K562 (cell line): ENCODE measurements at regions not wholly inside any gene's neighbourhood (a gene's known extent, or its start where the extent isn't known, plus 50 kb on each side); places are given as distances from the start of the nearest gene placed in this dataset.

Source experiments
- ATAC-seq: fragments of 200-7000 bp; cut with Tn5 transposase; 3 replicates; pipeline ENCODE4 v1.9.1; 2020; ENCODE audit warnings: moderate library complexity
- BruUV-seq: library from RNA; stranded (reverse); fragments of 400-500 nt; replicated peaks from 2 replicates; lab custom pipeline; 2021; lab: Mats Ljungman, UMichigan
- CTCF ChIA-PET: fragments of 300-600 bp; formaldehyde crosslinking; extraction: SDS; loops from one replicate; lab custom pipeline; 2021; ENCODE audit warnings: low intra/inter-chr PET ratio; lab: Yijun Ruan, JAX
- POLR2A ChIA-PET: fragments of 300-600, 350-650 bp; sonication (Branson Sonifier 250); formaldehyde crosslinking; extraction: SDS; loops from one replicate; lab custom pipeline; 2021; ENCODE audit warnings: antibody characterized with exemption, inconsistent platforms; lab: Yijun Ruan, JAX
- DNase-seq, 4 experiments: peaks; one replicate each; pipeline versions ENCODE4 v3.0.0 to v3.0.0-alpha.2; 2011 to 2018; ENCODE audit warnings: low spot score in 3 of 4, mixed read lengths in 3 of 4; ENCODE audit errors: extremely low read depth in 1 of 4
- FAIRE-seq: peaks from 2 replicates; lab custom pipeline; 2011; peaks lifted over from hg19 to GRCh38; lab: Jason Lieb, UNC
- H2AFZ ChIP-seq: 2 replicates; pipeline ENCODE4 v1.6.0; 2011; ENCODE audit warnings: low read depth, low read length, control low read depth, inconsistent platforms
- H3K27ac ChIP-seq: fragments of 200-600 bp; 3 replicates; pipeline ENCODE4 v1.8.0; 2011; ENCODE audit warnings: low read depth, mild to moderate bottlenecking, control low read depth, inconsistent platforms, low read length, moderate library complexity, mixed read lengths; ENCODE audit errors: extremely low read depth
- H3K27me3 ChIP-seq, 2 experiments: fragments of 300-600 bp in 1 of 2; 2 replicates in 1 of 2; 3 replicates in 1 of 2; pipeline versions ENCODE4 v1.6.0 to v1.8.0; 2011; ENCODE audit warnings: inconsistent platforms in 2 of 2, low read length in 2 of 2, mild to moderate bottlenecking in 1 of 2, mixed read lengths in 1 of 2, moderate library complexity in 1 of 2; ENCODE audit not compliant: control insufficient read depth in 2 of 2, insufficient read depth in 2 of 2
- H3K36me3 ChIP-seq: fragments of 300-600 bp; 3 replicates; pipeline ENCODE4 v1.8.0; 2011; ENCODE audit warnings: mild to moderate bottlenecking, low read length, inconsistent platforms; ENCODE audit not compliant: control insufficient read depth, insufficient read depth
- H3K4me1 ChIP-seq, 2 experiments: fragments of 200-600 bp in 1 of 2; replicated peaks in 1 of 2; 2 replicates in 1 of 2; 3 replicates in 1 of 2; pipeline versions ENCODE4 v1.5.1 to v1.8.0; 2011; ENCODE audit warnings: inconsistent platforms in 2 of 2, low read length in 2 of 2, mild to moderate bottlenecking in 1 of 2, mixed read lengths in 1 of 2, moderate library complexity in 1 of 2; ENCODE audit not compliant: control insufficient read depth in 2 of 2, insufficient read depth in 2 of 2
- H3K4me2 ChIP-seq: 2 replicates; pipeline ENCODE4 v1.6.1; 2011; ENCODE audit warnings: low read length, control low read depth, inconsistent platforms, mixed read lengths; ENCODE audit not compliant: insufficient read depth
- H3K4me3 ChIP-seq: fragments of 200-600 bp; sonication (generic), shearing (Covaris generic); 2 replicates; pipeline ENCODE4 v1.5.1; 2016; ENCODE audit warnings: control low read depth, inconsistent platforms
- H3K79me2 ChIP-seq: fragments of 200-600 bp; 3 replicates; pipeline ENCODE4 v1.8.0; 2011; ENCODE audit warnings: low read length, inconsistent platforms; ENCODE audit not compliant: control insufficient read depth, insufficient read depth
- H3K9ac ChIP-seq, 2 experiments: 2 replicates each; pipeline versions ENCODE4 v1.6.0 to v1.6.1; 2011; ENCODE audit warnings: low read depth in 2 of 2, low read length in 2 of 2, control low read depth in 1 of 2, inconsistent platforms in 1 of 2, mild to moderate bottlenecking in 1 of 2, mixed read lengths in 1 of 2; ENCODE audit not compliant: insufficient read depth in 1 of 2
- H3K9me1 ChIP-seq: one replicate; pipeline ENCODE4 v1.6.0; 2011; ENCODE audit warnings: inconsistent platforms, mild to moderate bottlenecking, low read length, moderate library complexity; ENCODE audit not compliant: control insufficient read depth, insufficient read depth
- H3K9me3 ChIP-seq: replicated peaks from 2 replicates; pipeline ENCODE4 v1.5.1; 2011; ENCODE audit warnings: low read depth, low read length, inconsistent platforms; ENCODE audit not compliant: control insufficient read depth, insufficient read depth
- H4K20me1 ChIP-seq: replicated peaks from 2 replicates; pipeline ENCODE4 v1.6.1; 2011; ENCODE audit warnings: low read length, inconsistent platforms, mixed read lengths; ENCODE audit not compliant: control insufficient read depth, insufficient read depth
- ADNP ChIP-seq: fragments of 200-800 bp; sonication (Bioruptor generic); IDR thresholded peaks from 2 replicates; pipeline ENCODE4 v1.6.1; 2016; ENCODE audit warnings: missing genetic modification characterization, missing compliant biosample characterization
- CCAR2 ChIP-seq: fragments of 200-400 bp; formaldehyde crosslinking; IDR thresholded peaks from 2 replicates; pipeline ENCODE4 v1.6.1; 2017; ENCODE audit warnings: mild to moderate bottlenecking, low read depth, low read length
- EHMT2 ChIP-seq: fragments of 450-650 bp; IDR thresholded peaks from 2 replicates; pipeline ENCODE4 v1.6.1; 2018; ENCODE audit warnings: antibody characterized with exemption
- GTF2A2 ChIP-seq: IDR thresholded peaks from 2 replicates; pipeline ENCODE4 v1.6.1; 2016; ENCODE audit warnings: mild to moderate bottlenecking, missing genetic modification characterization, missing compliant biosample characterization
- HDAC2 ChIP-seq: fragments of 450-650 bp; IDR thresholded peaks from 2 replicates; pipeline ENCODE4 v1.6.1; 2016; ENCODE audit warnings: mild to moderate bottlenecking
- HNRNPL ChIP-seq: fragments of 200-400 bp; formaldehyde crosslinking; IDR thresholded peaks from 2 replicates; pipeline ENCODE4 v1.6.1; 2017; ENCODE audit warnings: low read depth, mild to moderate bottlenecking, low read length
- MTA2 ChIP-seq: fragments of 450-650 bp; IDR thresholded peaks from 2 replicates; pipeline ENCODE4 v1.6.1; 2016; ENCODE audit warnings: low read depth
- RFX1 ChIP-seq: fragments of 450-650 bp; IDR thresholded peaks from 2 replicates; pipeline ENCODE4 v1.6.1; 2016; ENCODE audit warnings: mild to moderate bottlenecking, moderate library complexity
- TAF1 ChIP-seq: IDR thresholded peaks from 2 replicates; pipeline ENCODE4 v1.6.1; 2011; ENCODE audit warnings: mild to moderate bottlenecking, low read length, moderate library complexity; ENCODE audit not compliant: insufficient read depth, control insufficient read depth, severe bottlenecking; ENCODE audit errors: extremely low read depth
- TRIM24 ChIP-seq, 2 experiments: fragments of 450-650 bp; IDR thresholded peaks; 2 replicates each; pipeline ENCODE4 v1.6.1; 2016
- WHSC1 ChIP-seq: IDR thresholded peaks from one replicate; pipeline ENCODE4 v1.6.1; 2012; ENCODE audit warnings: low read length, control low read depth, inconsistent platforms
- ZNF174 ChIP-seq: fragments of 250-450 bp; sonication (Bioruptor Pico); IDR thresholded peaks from 2 replicates; pipeline ENCODE4 v1.4.0; 2020; ENCODE audit warnings: mild to moderate bottlenecking
- ZNF384 ChIP-seq: IDR thresholded peaks from 2 replicates; pipeline ENCODE4 v1.6.1; 2012; ENCODE audit warnings: low read depth, low read length, improper control_type of control experiment
- ZNF584 ChIP-seq: fragments of 200-800 bp; sonication (Bioruptor generic); IDR thresholded peaks from 2 replicates; pipeline ENCODE4 v1.6.1; 2016; ENCODE audit warnings: low read depth, mild to moderate bottlenecking, missing genetic modification characterization, missing compliant biosample characterization
- ZNF695 ChIP-seq: fragments of 450-650 bp; formaldehyde crosslinking; IDR thresholded peaks from 2 replicates; pipeline ENCODE4 v1.4.0; 2020; ENCODE audit warnings: mild to moderate bottlenecking, moderate library complexity
- ZNF780A ChIP-seq: fragments of 250-450 bp; sonication (Bioruptor Pico); IDR thresholded peaks from 2 replicates; pipeline ENCODE4 v1.5.0; 2021; ENCODE audit warnings: mild to moderate bottlenecking
- WGBS: fragments of 100-300 bp; shearing (Covaris generic); methylation state at CpG from one replicate; pipeline ENCODE4 v1.1.6; 2016; ENCODE audit warnings: low coverage, mixed read lengths; ENCODE audit not compliant: insufficient coverage; ENCODE audit errors: missing lambda C conversion rate; 5-methylcytosine and 5-hydroxymethylcytosine counted together
- in situ Hi-C: fragments of 300-500 bp; cut with MboI; formaldehyde crosslinking; loops from 4 replicates; pipeline ENCODE4 v1.15.0; 2018; ENCODE audit warnings: inconsistent platforms, mixed read lengths
- intact Hi-C: fragments of 100-400 bp; cut with micrococcal nuclease; formaldehyde crosslinking; loops from 2 replicates; pipeline ENCODE4 v1.14.2; 2022
- TF ChIP-seq, protein P1 (sequence below): fragments of 250-450 bp; sonication (Bioruptor Pico); IDR thresholded peaks from 2 replicates; pipeline ENCODE4 v1.4.0; 2020; ENCODE audit warnings: mild to moderate bottlenecking, moderate library complexity, borderline replicate concordance
- TF ChIP-seq, protein P2 (sequence below): fragments of 250-450 bp; sonication (Bioruptor Pico); IDR thresholded peaks from 2 replicates; pipeline ENCODE4 v1.4.0; 2020

DNA sequence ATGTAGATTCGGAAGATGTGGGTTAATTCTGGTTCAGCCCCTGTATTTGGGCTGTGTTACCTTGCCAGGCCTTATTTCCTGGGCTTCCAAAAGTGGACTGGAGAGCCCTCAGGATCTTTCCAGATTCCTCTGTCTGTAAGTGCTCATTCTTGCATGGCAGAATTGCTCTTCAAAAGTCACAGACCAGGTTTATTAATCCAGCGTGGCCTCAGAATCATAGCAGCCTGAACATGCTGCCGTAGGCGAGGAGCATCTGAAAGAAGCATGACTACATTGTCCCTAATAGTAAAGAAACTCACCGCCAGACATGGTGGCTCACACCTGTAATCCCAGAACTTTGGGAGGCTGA, 307.8 kb downstream of the GADD45G start:
- 0% methylated on average over 5 of the region's 5 CpGs for WGBS
- no peak overlapping the region for H3K27ac ChIP-seq
- DNase-seq: no peak
- no peak overlapping the region for H3K4me3 ChIP-seq
- no peaks in the 10 kb centered on the region for H3K36me3 ChIP-seq
- ATAC-seq: no peak
- no peak overlapping the region for H3K9ac ChIP-seq
- H2AFZ ChIP-seq: no peak overlapping the region
- TF ChIP-seq EHMT2 (no peak), ZNF174 (no peak), RFX1 (no peak), ZNF384 (no peak), ZNF780A (CRISPR knock-in tag) (no peak), TAF1 (no peak), GTF2A2 (no peak), CCAR2 (no peak), ZNF695 (CRISPR knock-in tag) (no peak), HDAC2 (no peak), MTA2 (no peak), ADNP (tag) (no peak), WHSC1 (no peak), ZNF584 (CRISPR knock-in tag) (no peak), HNRNPL (no peak), TRIM24 (IDR thresholded peaks at IDR 0.05) (no peak)
- TF ChIP-seq, protein P1, sequence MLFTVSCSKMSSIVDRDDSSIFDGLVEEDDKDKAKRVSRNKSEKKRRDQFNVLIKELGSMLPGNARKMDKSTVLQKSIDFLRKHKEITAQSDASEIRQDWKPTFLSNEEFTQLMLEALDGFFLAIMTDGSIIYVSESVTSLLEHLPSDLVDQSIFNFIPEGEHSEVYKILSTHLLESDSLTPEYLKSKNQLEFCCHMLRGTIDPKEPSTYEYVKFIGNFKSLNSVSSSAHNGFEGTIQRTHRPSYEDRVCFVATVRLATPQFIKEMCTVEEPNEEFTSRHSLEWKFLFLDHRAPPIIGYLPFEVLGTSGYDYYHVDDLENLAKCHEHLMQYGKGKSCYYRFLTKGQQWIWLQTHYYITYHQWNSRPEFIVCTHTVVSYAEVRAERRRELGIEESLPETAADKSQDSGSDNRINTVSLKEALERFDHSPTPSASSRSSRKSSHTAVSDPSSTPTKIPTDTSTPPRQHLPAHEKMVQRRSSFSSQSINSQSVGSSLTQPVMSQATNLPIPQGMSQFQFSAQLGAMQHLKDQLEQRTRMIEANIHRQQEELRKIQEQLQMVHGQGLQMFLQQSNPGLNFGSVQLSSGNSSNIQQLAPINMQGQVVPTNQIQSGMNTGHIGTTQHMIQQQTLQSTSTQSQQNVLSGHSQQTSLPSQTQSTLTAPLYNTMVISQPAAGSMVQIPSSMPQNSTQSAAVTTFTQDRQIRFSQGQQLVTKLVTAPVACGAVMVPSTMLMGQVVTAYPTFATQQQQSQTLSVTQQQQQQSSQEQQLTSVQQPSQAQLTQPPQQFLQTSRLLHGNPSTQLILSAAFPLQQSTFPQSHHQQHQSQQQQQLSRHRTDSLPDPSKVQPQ (CRISPR knock-in tag): no peak
- TF ChIP-seq, protein P2, sequence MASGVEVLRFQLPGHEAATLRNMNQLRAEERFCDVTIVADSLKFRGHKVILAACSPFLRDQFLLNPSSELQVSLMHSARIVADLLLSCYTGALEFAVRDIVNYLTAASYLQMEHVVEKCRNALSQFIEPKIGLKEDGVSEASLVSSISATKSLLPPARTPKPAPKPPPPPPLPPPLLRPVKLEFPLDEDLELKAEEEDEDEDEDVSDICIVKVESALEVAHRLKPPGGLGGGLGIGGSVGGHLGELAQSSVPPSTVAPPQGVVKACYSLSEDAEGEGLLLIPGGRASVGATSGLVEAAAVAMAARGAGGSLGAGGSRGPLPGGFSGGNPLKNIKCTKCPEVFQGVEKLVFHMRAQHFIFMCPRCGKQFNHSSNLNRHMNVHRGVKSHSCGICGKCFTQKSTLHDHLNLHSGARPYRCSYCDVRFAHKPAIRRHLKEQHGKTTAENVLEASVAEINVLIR (CRISPR knock-in tag): no peak
- H3K9me3 ChIP-seq: no peaks in the 10 kb centered on the region
- H3K79me2 ChIP-seq: no peaks in the 10 kb centered on the region
- H3K9me1 ChIP-seq: no peaks in the 10 kb centered on the region
- no TSS peak for BruUV-seq
- CTCF ChIA-PET: no interaction called here
- intact Hi-C loops: no loop called here
- H3K4me1 ChIP-seq: no peaks in the 10 kb centered on the region
- POLR2A ChIA-PET: no interaction called here
- H4K20me1 ChIP-seq: no peaks in the 10 kb centered on the region
- no peak overlapping the region for H3K4me2 ChIP-seq
- FAIRE-seq: no peak
- in situ Hi-C loops: no loop called here
- H3K27me3 ChIP-seq: no peaks in the 10 kb centered on the region
